Breast epithelium (tissue), 4 donors: ENCODE measurements at regions not wholly inside any gene's neighbourhood (a gene's known extent, or its start where the extent isn't known, plus 50 kb on each side); places are given as distances from the start of the nearest gene placed in this dataset.

ENCODE experiments used
- DNase-seq, 2 donors: peaks; one replicate each; pipeline ENCODE4 v3.0.0-alpha.2; 2019; ENCODE audit warnings: low spot score in 2 of 2
- H3K27ac ChIP-seq, 2 donors: fragments of 200-600 bp; sonication (generic) in 1 of 2; one replicate each; pipeline ENCODE4 v1.5.1; 2016 to 2019; ENCODE audit warnings: mild to moderate bottlenecking in 1 of 2
- H3K27me3 ChIP-seq, 2 donors: fragments of 200-600 bp; sonication (generic) in 1 of 2; one replicate each; pipeline versions ENCODE4 v1.5.1 to v1.6.0; 2017 to 2019; ENCODE audit warnings: control low read depth in 1 of 2, mild to moderate bottlenecking in 1 of 2
- H3K36me3 ChIP-seq: fragments of 200-600 bp; one replicate; pipeline ENCODE4 v1.5.1; 2019
- H3K4me1 ChIP-seq, 2 donors: fragments of 200-600 bp; sonication (generic); one replicate each; pipeline ENCODE4 v1.5.1; 2016 to 2019; ENCODE audit warnings: control low read depth in 1 of 2
- H3K4me3 ChIP-seq, 3 donors: fragments of 200-600 bp; sonication (generic); 1 replicate in 2 of 3; 2 replicates in 1 of 3; pipeline ENCODE4 v1.5.1; 2016 to 2019; ENCODE audit warnings: mild to moderate bottlenecking in 3 of 3, moderate library complexity in 2 of 3
- H3K9me3 ChIP-seq, 2 donors: fragments of 200-600 bp; sonication (generic) in 1 of 2; one replicate each; pipeline ENCODE4 v1.5.1; 2016 to 2019; ENCODE audit warnings: control low read depth in 1 of 2
- CTCF ChIP-seq, 3 donors: fragments of 450-650 bp; IDR thresholded peaks; one replicate each; pipeline ENCODE4 v1.5.1; 2016 to 2017; ENCODE audit warnings: antibody characterized with exemption in 3 of 3, mild to moderate bottlenecking in 3 of 3, moderate library complexity in 3 of 3
- POLR2A ChIP-seq: fragments of 450-650 bp; IDR thresholded peaks from one replicate; pipeline ENCODE4 v1.6.1; 2016; ENCODE audit warnings: antibody characterized with exemption, mild to moderate bottlenecking, moderate library complexity
- POLR2AphosphoS5 ChIP-seq, 3 donors: sonication (generic); formaldehyde crosslinking; IDR thresholded peaks; one replicate each; pipeline ENCODE4 v1.6.1; 2017; ENCODE audit warnings: antibody characterized with exemption in 3 of 3
- intact Hi-C: fragments of 100-400 bp; cut with DNase I; formaldehyde crosslinking; loops from one replicate; pipeline ENCODE4 v1.15.1; 2023; ENCODE audit warnings: low total_unique reads

DNA sequence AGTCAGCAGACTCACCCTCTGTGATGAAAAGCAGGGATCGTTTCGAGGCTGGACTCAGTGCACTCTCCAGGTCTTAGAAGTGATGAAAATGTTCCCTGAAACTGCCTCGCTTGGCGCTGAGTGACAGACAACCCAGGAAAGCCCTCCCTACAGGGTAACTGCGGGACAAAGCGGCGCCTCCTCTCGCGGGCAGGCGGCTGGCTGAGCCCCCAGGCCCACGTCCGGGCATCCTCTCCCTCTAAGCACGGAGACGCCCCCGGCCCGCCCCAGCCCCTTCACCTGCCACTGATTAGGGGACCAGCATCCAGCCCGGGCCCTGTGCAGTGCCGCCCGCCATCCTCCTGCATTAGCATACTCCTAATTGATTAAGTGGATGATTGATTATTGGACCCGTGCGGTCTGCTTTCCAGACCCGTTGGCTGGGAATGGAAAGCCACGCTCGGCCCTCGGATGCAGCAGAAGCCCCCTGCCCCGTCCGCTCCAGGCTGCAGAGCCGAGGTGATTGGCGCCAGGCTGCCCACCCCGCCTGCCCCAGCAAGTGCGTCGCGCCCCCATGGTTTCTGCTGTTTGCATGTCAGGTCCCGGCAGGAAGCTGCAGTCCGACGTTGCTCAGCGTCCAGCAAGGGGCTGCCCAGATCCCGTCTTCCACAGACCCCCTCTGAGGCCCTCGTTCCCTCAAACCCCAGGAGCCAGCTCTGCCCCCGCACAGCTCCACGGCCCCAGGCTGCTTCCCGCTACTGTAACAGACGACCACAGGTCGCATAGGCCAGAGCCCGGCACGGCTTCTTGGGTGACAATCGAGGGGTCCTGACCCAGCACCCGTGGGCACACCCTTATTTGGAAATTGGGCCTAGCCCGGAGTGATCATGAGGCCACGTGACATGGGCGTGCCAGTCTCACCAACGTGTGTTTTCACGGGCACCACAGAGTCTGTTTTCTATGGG lies 131.6 kb downstream of the DLL1 start:
- Histone ChIP-seq H3K4me1 (no peaks in the 10 kb centered on the region), H3K9me3 (no peaks in the 10 kb centered on the region), H3K27ac (no peak overlapping the region), H3K4me3 (no peak overlapping the region), H3K27me3 (no peaks in the 10 kb centered on the region), H3K36me3 (no peaks in the 10 kb centered on the region)
- peak in 1 of 2 donors; percentile 48 for DNase-seq
- intact Hi-C loops: no loop called here
- no peak for TF ChIP-seq POLR2A
- no peak for TF ChIP-seq CTCF (IDR thresholded peaks at IDR 0.05)
- TF ChIP-seq POLR2AphosphoS5 (IDR thresholded peaks at IDR 0.05): no peak

DNA sequence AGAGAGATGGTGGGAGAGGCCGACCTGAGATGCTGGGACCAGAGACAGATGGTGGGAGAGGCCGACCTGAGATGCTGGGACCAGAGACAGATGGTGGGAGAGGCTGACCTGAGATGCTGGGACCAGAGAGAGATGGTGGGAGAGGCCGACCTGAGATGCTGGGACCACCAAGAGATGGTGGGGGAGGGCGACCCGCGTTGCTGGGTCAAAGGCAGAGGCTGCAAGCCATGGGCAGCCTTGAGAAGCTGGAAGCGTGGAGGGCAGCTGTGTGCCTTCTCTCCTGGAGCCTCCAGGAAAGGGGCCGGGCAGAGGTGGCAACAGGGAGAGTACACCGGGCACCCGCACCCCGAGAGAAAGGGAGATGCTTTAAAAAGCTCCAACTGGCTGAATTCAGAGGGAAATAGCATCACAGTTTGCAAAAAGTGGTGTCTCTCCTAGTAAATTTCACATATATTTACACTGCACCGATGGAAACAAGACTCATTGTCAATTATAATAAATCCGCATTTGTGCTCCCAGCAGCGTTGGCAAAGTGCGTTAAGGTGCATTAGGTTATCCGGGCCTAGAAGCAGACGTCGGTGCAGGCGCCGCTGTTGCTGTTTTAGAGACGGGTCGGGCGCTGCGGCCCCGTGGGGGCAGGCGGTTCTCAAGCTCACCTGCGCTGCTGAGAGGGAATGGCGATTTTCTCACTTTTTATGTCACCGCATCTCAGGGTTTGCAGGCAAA lies 132.4 kb downstream of the DLL1 start:
- H3K9me3 ChIP-seq: no peaks in the 10 kb centered on the region
- intact Hi-C loops: no loop called here
- H3K4me3 ChIP-seq: no peak overlapping the region
- DNase-seq: peak in 1 of 2 donors; percentile 24
- H3K27me3 ChIP-seq: no peaks in the 10 kb centered on the region
- no peak for TF ChIP-seq CTCF (IDR thresholded peaks at IDR 0.05)
- TF ChIP-seq POLR2A: no peak
- no peak for TF ChIP-seq POLR2AphosphoS5 (IDR thresholded peaks at IDR 0.05)
- no peaks in the 10 kb centered on the region for H3K4me1 ChIP-seq
- no peak overlapping the region for H3K27ac ChIP-seq
- H3K36me3 ChIP-seq: no peaks in the 10 kb centered on the region

- no peak for TF ChIP-seq CTCF (IDR thresholded peaks at IDR 0.05)
- TF ChIP-seq POLR2A: no peak
- TF ChIP-seq POLR2AphosphoS5 (IDR thresholded peaks at IDR 0.05): no peak
- Histone ChIP-seq H3K27me3 (no peaks in the 10 kb centered on the region), H3K9me3 (no peaks in the 10 kb centered on the region), H3K4me3 (no peak overlapping the region), H3K27ac (no peak overlapping the region), H3K36me3 (no peaks in the 10 kb centered on the region), H3K4me1 (peaks cover 0 to 4% of the 10 kb centered on the region in 2 donors)
- no peak for DNase-seq
- intact Hi-C loops: no loop called here
These were observed 133.2 kb downstream of the DLL1 start for GRCh38 chr6:170157567-170158218.

- Histone ChIP-seq H3K4me3 (no peak overlapping the region), H3K27ac (no peak overlapping the region), H3K27me3 (no peaks in the 10 kb centered on the region), H3K9me3 (no peaks in the 10 kb centered on the region), H3K36me3 (no peaks in the 10 kb centered on the region), H3K4me1 (peaks cover 0 to 6% of the 10 kb centered on the region in 2 donors)
- no peak for TF ChIP-seq POLR2A
- TF ChIP-seq POLR2AphosphoS5 (IDR thresholded peaks at IDR 0.05): no peak
- TF ChIP-seq CTCF (IDR thresholded peaks at IDR 0.05): no peak
- no peak for DNase-seq
- intact Hi-C loops: no loop called here
These were observed 134.2 kb downstream of the DLL1 start for GRCh38 chr6:170156448-170157375.
